Lung (tissue), 11 donors: ENCODE measurements at regions not wholly inside any gene's neighbourhood (a gene's known extent, or its start where the extent isn't known, plus 50 kb on each side); places are given as distances from the start of the nearest gene placed in this dataset.
"Not testable (repeated sequence)": the region's sequence is repeated elsewhere in the genome, so short reads cannot be mapped to it uniquely, and the experiment has no call there.

Source experiments
- ATAC-seq: fragments of 200-7000 bp; cut with Tn5 transposase; one replicate; pipeline ENCODE4 v1.9.1; 2020; ENCODE audit warnings: moderate number of reproducible peaks; ENCODE audit not compliant: insufficient read depth, low FRiP score
- DNase-seq, 3 donors: peaks; one replicate each; pipeline ENCODE4 v3.0.0-alpha.2; 2013 to 2017
- H3K27ac ChIP-seq, 2 donors: one replicate each; pipeline ENCODE4 v1.5.1; 2013; ENCODE audit warnings: mild to moderate bottlenecking in 2 of 2, moderate library complexity in 2 of 2, control low read depth in 1 of 2, inconsistent platforms in 1 of 2, low read depth in 1 of 2, low read length in 1 of 2
- H3K27me3 ChIP-seq, 3 donors: one replicate each; pipeline ENCODE4 v1.5.1; 2013; ENCODE audit warnings: low read length in 2 of 3; ENCODE audit not compliant: control insufficient read depth in 3 of 3, insufficient read depth in 3 of 3
- H3K36me3 ChIP-seq, 4 donors: one replicate each; pipeline ENCODE4 v1.5.1; 2013; ENCODE audit warnings: low read length in 4 of 4, mild to moderate bottlenecking in 1 of 4, moderate library complexity in 1 of 4; ENCODE audit not compliant: control insufficient read depth in 4 of 4, insufficient read depth in 4 of 4
- H3K4me1 ChIP-seq, 5 donors: one replicate each; pipeline ENCODE4 v1.5.1; 2013; ENCODE audit warnings: low read length in 5 of 5, mild to moderate bottlenecking in 2 of 5, moderate library complexity in 1 of 5; ENCODE audit not compliant: control insufficient read depth in 5 of 5, insufficient read depth in 5 of 5
- H3K4me3 ChIP-seq: one replicate; pipeline ENCODE4 v1.5.1; 2013; ENCODE audit warnings: mild to moderate bottlenecking, control low read depth, moderate library complexity
- H3K9ac ChIP-seq, 2 donors: one replicate each; pipeline ENCODE4 v1.5.1; 2013; ENCODE audit warnings: low read length in 2 of 2, control low read depth in 1 of 2; ENCODE audit not compliant: insufficient read depth in 1 of 2
- H3K9me3 ChIP-seq, 4 donors: one replicate each; pipeline ENCODE4 v1.5.1; 2013; ENCODE audit warnings: low read length in 3 of 4, mild to moderate bottlenecking in 1 of 4, moderate library complexity in 1 of 4; ENCODE audit not compliant: control insufficient read depth in 4 of 4, insufficient read depth in 3 of 4
- WGBS, 2 donors: extraction: QIAGEN DNeasy Blood & Tissue Kit; methylation state at CpG; one replicate each; pipeline ENCODE4 v1.1.7; 2013; 5-methylcytosine and 5-hydroxymethylcytosine counted together
- TF ChIP-seq, protein P1 (sequence below): IDR thresholded peaks from 2 replicates; pipeline ENCODE4 v1.5.1; 2012; ENCODE audit warnings: mild to moderate bottlenecking; ENCODE audit errors: control extremely low read depth, extremely low read depth
- donor health status: control.
- donor health status: control.
- donor health status: Bipolar disorder and iron deficiency.
- donor health status: healthy.
- donor health status: DM: yes; HTN: yes; CAD: no.

DNA sequence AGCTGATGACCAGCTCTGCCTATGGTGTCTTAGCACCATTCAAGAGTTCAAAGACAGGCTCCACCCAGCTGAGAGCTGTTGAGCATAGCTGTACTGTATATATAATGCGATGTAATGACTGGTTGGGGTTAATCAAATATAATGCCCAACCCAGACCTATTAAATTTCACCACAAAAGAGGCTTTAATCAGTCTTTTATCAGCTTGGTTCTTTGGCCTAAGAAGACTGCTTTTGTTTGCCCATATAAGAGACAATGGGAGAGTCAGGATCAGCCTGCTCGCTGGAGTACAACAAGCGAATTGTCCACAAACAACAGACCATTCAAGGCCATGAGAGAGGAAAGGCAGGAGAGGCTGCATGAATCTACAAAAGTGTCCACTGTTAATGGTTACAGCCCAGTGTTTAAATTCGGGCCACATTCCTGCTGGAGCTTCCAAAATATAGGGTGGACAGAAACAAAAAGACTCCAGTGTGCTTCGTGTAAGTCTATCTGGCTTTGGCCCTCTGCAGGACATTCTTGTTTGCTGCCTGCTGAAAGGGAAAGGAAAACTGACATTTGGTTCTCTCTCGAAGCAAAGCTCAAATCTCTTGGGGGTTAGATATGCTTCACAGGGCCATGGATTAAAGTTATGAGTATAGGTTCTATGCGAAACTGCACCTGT, 109.2 kb upstream of the FOXN2 start:
- peak in 1 of 3 donors; percentile 7 for DNase-seq
- H3K36me3 ChIP-seq = no peaks in the 10 kb centered on the region
- no peaks in the 10 kb centered on the region for H3K27me3 ChIP-seq
- H3K9ac ChIP-seq = no peak overlapping the region
- H3K4me3 ChIP-seq = no peak overlapping the region
- TF ChIP-seq, protein P1, sequence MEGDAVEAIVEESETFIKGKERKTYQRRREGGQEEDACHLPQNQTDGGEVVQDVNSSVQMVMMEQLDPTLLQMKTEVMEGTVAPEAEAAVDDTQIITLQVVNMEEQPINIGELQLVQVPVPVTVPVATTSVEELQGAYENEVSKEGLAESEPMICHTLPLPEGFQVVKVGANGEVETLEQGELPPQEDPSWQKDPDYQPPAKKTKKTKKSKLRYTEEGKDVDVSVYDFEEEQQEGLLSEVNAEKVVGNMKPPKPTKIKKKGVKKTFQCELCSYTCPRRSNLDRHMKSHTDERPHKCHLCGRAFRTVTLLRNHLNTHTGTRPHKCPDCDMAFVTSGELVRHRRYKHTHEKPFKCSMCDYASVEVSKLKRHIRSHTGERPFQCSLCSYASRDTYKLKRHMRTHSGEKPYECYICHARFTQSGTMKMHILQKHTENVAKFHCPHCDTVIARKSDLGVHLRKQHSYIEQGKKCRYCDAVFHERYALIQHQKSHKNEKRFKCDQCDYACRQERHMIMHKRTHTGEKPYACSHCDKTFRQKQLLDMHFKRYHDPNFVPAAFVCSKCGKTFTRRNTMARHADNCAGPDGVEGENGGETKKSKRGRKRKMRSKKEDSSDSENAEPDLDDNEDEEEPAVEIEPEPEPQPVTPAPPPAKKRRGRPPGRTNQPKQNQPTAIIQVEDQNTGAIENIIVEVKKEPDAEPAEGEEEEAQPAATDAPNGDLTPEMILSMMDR = no peak
- H3K27ac ChIP-seq = no peak overlapping the region
- no peak for ATAC-seq
- WGBS, 2 donors = 77 to 84% methylated on average over 7 of the region's 7 CpGs
- no peaks in the 10 kb centered on the region for H3K9me3 ChIP-seq
- peaks cover 0 to 13% (median 3%) of the 10 kb centered on the region in 5 donors for H3K4me1 ChIP-seq

- ATAC-seq, H3K9me3 ChIP-seq, H3K27ac ChIP-seq: not testable (repeated sequence)
Observed at GRCh38 chr2:48206056-48206656, 108.3 kb upstream of the FOXN2 start.

DNA sequence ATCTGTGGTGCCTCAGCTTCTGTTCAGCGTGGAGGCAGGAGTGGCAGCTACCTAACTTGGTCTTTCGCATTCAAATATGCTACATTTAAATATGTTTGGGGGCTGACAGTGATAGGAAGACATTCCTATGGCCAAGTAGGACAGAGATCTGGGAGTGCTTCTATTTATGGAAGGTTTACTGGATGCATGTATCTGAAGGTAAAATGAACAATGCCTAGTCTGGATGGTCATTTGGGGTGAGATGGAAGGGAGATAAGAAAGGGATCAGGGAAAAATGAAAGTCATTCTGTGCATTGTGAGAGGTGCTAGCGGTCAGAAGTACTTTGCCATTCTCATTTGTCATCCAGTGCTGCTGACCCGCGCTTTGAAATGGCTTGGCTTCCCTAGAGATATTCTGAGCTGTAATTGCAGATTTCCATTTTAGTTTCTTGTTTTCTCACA, 107.3 kb upstream of the FOXN2 start:
- Histone ChIP-seq H3K4me1 (peaks cover 0 to 13% (median 3%) of the 10 kb centered on the region in 5 donors), H3K9me3 (no peaks in the 10 kb centered on the region), H3K27ac (no peak overlapping the region), H3K9ac (no peak overlapping the region), H3K4me3 (no peak overlapping the region), H3K36me3 (no peaks in the 10 kb centered on the region), H3K27me3 (no peaks in the 10 kb centered on the region)
- DNase-seq = peak in 1 of 3 donors; percentile 12
- no peak for ATAC-seq
- TF ChIP-seq, protein P1 = no peak
- WGBS, 2 donors = 74 to 78% methylated on average over 5 of the region's 5 CpGs

More at GRCh38 chr2:48206056-48206656, 108.3 kb upstream of the FOXN2 start:
- WGBS, 2 donors = 89 to 92% methylated on average over 11 to 13 of the region's 13 CpGs
- peak in 1 of 3 donors; percentile 9 for DNase-seq
- not testable (repeated sequence) for H3K27me3 ChIP-seq, H3K4me3 ChIP-seq, H3K9ac ChIP-seq, H3K36me3 ChIP-seq
- H3K4me1 ChIP-seq = peaks cover 0 to 13% (median 3%) of the 10 kb centered on the region in 5 donors

DNA sequence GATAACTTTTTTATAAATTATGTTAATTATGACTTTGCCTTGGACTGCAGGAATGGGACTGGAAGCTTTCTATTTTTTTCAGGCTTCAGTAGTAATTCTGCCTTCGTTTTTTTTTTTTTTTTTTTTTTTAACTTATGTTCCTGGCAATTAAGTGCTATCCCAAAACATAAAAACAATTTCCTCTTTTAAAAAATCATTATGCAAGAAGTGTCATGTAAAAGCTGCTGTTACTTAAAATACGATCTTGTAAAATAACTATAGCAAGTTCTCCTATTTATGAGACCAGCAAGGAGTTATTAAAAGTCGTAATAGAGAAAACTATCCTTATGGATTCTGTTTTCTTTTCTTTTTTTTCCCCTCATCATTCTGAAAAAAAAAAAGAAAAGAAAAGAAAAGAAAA, 106.6 kb upstream of the FOXN2 start:
- Histone ChIP-seq H3K9me3 (no peaks in the 10 kb centered on the region), H3K36me3 (no peaks in the 10 kb centered on the region), H3K9ac (no peak overlapping the region), H3K4me3 (no peak overlapping the region), H3K27ac (no peak overlapping the region), H3K27me3 (no peaks in the 10 kb centered on the region), H3K4me1 (peaks cover 0 to 13% (median 3%) of the 10 kb centered on the region in 5 donors)
- DNase-seq (peak in 2 of 3 donors; percentile 49 to 57), ATAC-seq (no peak)
- TF ChIP-seq, protein P1 = no peak
- WGBS, 2 donors = 22 to 52% methylated on average over 3 of the region's 3 CpGs
